ENCODE measurements at regions not wholly inside any gene's neighbourhood (a gene's known extent, or its start where the extent isn't known, plus 50 kb on each side); places are given as distances from the start of the nearest gene placed in this dataset.

- TF ChIP-seq, protein P1, sequence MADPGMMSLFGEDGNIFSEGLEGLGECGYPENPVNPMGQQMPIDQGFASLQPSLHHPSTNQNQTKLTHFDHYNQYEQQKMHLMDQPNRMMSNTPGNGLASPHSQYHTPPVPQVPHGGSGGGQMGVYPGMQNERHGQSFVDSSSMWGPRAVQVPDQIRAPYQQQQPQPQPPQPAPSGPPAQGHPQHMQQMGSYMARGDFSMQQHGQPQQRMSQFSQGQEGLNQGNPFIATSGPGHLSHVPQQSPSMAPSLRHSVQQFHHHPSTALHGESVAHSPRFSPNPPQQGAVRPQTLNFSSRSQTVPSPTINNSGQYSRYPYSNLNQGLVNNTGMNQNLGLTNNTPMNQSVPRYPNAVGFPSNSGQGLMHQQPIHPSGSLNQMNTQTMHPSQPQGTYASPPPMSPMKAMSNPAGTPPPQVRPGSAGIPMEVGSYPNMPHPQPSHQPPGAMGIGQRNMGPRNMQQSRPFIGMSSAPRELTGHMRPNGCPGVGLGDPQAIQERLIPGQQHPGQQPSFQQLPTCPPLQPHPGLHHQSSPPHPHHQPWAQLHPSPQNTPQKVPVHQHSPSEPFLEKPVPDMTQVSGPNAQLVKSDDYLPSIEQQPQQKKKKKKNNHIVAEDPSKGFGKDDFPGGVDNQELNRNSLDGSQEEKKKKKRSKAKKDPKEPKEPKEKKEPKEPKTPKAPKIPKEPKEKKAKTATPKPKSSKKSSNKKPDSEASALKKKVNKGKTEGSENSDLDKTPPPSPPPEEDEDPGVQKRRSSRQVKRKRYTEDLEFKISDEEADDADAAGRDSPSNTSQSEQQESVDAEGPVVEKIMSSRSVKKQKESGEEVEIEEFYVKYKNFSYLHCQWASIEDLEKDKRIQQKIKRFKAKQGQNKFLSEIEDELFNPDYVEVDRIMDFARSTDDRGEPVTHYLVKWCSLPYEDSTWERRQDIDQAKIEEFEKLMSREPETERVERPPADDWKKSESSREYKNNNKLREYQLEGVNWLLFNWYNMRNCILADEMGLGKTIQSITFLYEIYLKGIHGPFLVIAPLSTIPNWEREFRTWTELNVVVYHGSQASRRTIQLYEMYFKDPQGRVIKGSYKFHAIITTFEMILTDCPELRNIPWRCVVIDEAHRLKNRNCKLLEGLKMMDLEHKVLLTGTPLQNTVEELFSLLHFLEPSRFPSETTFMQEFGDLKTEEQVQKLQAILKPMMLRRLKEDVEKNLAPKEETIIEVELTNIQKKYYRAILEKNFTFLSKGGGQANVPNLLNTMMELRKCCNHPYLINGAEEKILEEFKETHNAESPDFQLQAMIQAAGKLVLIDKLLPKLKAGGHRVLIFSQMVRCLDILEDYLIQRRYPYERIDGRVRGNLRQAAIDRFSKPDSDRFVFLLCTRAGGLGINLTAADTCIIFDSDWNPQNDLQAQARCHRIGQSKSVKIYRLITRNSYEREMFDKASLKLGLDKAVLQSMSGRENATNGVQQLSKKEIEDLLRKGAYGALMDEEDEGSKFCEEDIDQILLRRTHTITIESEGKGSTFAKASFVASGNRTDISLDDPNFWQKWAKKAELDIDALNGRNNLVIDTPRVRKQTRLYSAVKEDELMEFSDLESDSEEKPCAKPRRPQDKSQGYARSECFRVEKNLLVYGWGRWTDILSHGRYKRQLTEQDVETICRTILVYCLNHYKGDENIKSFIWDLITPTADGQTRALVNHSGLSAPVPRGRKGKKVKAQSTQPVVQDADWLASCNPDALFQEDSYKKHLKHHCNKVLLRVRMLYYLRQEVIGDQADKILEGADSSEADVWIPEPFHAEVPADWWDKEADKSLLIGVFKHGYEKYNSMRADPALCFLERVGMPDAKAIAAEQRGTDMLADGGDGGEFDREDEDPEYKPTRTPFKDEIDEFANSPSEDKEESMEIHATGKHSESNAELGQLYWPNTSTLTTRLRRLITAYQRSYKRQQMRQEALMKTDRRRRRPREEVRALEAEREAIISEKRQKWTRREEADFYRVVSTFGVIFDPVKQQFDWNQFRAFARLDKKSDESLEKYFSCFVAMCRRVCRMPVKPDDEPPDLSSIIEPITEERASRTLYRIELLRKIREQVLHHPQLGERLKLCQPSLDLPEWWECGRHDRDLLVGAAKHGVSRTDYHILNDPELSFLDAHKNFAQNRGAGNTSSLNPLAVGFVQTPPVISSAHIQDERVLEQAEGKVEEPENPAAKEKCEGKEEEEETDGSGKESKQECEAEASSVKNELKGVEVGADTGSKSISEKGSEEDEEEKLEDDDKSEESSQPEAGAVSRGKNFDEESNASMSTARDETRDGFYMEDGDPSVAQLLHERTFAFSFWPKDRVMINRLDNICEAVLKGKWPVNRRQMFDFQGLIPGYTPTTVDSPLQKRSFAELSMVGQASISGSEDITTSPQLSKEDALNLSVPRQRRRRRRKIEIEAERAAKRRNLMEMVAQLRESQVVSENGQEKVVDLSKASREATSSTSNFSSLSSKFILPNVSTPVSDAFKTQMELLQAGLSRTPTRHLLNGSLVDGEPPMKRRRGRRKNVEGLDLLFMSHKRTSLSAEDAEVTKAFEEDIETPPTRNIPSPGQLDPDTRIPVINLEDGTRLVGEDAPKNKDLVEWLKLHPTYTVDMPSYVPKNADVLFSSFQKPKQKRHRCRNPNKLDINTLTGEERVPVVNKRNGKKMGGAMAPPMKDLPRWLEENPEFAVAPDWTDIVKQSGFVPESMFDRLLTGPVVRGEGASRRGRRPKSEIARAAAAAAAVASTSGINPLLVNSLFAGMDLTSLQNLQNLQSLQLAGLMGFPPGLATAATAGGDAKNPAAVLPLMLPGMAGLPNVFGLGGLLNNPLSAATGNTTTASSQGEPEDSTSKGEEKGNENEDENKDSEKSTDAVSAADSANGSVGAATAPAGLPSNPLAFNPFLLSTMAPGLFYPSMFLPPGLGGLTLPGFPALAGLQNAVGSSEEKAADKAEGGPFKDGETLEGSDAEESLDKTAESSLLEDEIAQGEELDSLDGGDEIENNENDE (IDR thresholded peaks at IDR 0.05; ENCODE audit: insufficient replicate concordance, low read length): no peak
- TF ChIP-seq GTF2F1 (IDR thresholded peaks at IDR 0.05; ENCODE audit: borderline replicate concordance, low read depth, low read length) (no peak), ZNF274 (IDR thresholded peaks at IDR 0.05; ENCODE audit: borderline replicate concordance, extremely low read depth, low read length) (no peak), USF2 (IDR thresholded peaks at IDR 0.05; ENCODE audit: low read length) (no peak), SIX5 (IDR thresholded peaks at IDR 0.05; ENCODE audit: low read depth, low read length) (no peak)
These were observed 464.7 kb downstream of the ZSWIM6 start (continued) for GRCh38 chr5:61796773-61797172.
